Nucleus accumbens (tissue), 56 donors: ENCODE measurements at regions not wholly inside any gene's neighbourhood (a gene's known extent, or its start where the extent isn't known, plus 50 kb on each side); places are given as distances from the start of the nearest gene placed in this dataset.
"Not testable (repeated sequence)": the region's sequence is repeated elsewhere in the genome, so short reads cannot be mapped to it uniquely, and the experiment has no call there.

ENCODE experiments used
- DNase-seq, 56 donors: peaks; one replicate each; lab custom pipeline; 2025; lab: John Stamatoyannopoulos, UW

DNA sequence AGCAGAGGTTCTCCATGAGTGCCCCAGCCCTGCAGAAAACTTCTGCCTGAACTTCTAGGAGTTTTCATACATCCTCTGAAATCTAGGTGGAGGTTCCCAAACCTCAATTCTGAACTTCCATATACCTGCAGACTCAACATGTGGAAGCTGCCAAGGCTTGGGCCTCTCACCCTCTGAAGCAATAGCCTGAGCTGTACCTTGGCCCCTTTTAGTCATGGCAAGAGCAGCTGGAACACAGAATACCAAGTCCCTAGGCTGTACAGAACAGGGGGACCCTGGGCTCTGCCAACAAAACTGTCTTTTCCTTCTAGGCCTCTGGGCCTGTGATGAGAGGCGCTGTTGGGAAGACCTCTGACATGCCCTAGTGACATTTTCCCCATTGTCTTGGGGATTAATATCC is 494.3 kb upstream of the FOXG1 start:
- DNase-seq = no peak

DNA sequence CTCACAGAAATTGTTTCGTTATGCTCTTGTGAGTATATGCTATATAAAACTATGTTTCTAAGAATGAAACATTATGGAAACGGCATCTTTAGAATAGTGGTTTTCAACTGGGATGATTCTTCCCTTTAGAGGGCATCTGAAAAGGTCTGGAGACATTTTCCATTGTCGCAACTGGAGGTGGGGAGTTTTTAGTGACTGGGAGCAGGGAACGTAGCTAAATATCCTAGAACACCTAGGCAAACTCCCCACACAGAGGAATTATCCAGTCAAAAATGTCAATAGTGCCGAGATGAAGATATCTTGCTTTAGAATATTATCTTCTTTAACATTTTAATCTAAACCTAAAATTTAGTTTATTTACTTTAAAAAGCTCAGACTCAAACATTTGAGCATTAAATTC is 486.1 kb upstream of the FOXG1 start:
- no peak for DNase-seq

DNA sequence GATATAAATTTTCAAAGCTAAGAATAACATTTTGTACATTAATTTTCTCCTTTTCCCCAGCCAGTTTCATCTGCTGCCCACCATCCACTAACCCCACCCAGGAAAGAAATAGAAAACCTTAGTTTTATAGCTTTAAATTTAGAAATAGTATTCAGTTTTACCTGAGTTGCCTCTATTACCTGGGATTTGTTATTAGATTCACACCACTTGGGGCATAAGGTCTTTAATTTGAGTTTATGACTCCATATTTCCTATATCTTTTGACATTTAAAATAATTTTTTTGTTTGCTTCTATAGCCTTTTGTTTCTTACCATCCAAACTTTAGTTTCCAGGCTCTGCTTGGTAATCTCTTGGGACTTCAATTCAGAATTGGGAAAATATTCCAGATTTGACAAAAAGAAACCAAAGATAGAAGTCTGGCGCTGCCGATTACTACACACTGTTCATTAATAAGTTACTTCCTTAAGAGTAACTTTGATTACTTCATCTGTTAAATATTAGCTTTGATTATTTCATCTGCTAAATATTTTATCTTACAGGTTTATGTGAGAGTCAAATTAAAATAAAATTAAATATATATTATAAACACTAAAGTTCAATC is 485.5 kb upstream of the FOXG1 start:
- DNase-seq = no peak

DNA sequence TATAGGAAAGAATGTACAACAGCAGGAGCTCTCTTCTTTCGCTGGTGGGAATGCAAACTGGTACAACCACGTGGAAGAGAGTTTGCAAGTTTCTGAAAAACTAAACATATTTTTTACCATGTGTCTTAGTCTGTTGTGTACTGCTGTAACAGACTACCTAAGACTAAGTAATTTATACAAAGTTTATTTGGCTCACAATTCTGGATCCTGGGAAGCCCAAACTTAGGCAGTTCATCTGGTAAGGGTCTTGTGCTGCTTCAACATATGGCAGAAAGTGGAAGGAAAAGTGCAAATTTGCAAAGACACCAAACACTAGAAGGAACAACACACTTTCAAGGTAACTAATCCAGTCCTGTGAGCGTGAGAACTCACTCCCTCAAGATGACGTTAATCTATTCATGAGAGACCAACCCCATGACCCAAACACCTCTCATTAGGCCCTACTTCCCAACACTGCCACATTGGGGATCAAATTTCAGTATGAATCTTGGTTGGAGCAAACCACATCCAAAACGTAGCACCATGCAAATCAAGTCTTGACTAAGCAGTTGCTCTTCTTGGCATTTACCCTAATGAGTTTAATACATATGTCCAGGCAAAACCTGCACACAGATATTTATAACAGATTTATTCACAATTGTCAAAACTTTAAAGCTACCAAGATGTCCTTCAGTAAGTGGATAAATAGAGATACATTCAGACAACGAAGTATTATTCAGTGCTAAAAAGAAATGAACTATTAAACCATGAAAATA is 481.9 kb upstream of the FOXG1 start:
- no peak for DNase-seq

DNA sequence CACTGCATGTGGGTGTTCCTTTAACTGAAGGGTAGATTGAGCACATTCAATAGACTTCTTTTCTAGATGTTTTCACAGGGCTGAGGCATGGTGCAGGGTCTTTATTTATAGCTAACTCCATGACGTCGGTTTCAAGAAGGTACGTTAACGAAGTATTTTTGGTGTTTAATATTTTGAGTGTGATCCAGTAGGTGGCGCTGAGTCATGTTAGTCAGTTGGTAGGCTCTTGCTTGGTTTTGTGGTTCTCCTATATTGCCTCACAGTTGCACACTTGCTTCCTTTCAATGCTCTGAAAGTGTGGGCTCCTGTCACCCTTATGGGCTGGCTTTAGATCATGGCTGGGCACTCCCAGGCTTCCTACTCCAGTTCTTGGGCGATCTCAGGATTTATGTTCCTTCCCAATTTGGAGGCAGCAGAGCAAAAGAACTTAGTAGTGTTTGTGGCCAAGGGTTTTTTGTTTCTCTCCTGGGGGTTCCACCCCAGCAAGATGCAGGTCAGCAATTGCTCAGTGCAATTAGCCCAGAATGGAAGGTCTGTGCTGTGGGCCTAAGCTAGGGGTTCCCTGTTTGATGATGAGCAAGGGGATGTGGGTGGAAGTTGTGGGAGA is 471.6 kb upstream of the FOXG1 start:
- DNase-seq = no peak

DNA sequence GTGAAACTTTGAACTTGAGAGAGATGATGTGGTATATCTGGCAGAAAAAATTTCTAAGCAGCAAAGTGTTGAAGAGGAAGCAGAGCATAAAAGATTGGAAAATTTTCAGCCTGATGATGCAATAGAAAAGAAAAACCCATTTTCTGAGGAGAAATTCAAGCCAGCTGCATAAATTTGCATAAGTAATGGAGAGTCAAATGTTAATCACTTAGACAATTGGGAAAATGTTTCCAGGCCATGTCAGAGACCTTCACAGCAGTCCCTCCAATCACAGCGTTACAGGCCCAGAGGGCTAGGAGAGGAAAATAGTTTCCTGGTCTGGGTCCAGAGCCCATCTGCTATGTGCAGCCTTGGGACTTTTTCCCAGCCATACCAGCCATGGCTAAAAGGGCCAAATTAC is 469.0 kb upstream of the FOXG1 start:
- DNase-seq = peak in 7 of 56 donors; percentile 1 to 45 (median 10)

DNA sequence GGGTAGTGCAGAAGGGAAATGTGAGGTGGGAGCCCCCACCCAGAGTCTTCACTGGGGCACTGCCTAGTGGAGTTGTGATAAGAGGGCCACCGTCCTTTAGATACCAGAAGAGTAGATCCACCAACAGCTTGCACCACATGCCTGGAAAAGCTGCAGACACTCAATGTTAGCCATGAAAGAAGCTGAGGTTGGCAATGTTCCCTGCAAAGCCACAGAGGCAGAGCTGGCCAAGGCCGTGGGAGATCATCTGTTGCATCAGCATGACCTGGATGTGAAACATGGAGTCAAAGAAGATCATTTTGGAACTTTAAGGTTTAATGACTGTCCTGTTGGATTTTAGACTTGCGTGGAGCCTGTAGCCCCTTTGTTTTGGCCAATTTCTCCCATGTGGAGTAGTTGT is 468.4 kb upstream of the FOXG1 start:
- DNase-seq = no peak

DNA sequence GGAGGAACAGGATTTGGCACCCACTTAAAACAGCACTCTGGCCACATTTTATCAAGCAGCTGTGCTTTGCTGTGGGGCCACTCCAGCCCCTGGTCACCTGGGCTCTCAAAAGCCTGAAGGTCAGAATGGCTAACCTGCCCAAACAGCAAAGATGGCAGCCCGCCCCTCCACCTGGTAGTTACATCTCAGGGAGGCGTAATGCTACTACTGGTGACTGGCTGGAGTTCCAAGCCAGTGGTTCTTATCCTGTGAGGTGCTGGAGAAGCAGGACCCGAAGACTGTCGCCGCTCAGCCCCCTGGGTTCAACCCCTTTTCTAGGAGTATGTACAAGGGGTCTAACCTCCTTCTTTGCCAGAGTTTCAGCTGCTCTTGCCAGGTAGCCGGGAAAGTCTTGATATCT is 467.4 kb upstream of the FOXG1 start:
- no peak for DNase-seq

DNA sequence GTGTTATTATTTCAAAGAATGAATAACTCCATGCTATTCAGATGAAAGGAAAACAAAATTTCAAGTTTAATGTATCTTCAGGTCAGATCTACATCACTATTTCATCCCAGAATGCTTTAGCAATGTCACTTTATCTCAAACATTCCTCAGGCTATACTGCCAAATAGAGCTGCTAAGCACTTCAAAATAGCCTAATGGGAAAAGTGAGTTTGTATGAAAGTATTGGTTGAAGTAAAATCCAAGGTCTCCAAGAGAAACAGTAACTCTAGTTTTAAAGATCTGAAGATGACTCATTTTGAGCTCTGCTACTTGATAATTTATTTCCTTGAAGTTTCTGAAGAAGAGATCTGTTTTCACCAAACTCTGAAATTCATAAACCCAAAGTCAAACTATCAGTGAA is 466.2 kb upstream of the FOXG1 start:
- DNase-seq = no peak

DNA sequence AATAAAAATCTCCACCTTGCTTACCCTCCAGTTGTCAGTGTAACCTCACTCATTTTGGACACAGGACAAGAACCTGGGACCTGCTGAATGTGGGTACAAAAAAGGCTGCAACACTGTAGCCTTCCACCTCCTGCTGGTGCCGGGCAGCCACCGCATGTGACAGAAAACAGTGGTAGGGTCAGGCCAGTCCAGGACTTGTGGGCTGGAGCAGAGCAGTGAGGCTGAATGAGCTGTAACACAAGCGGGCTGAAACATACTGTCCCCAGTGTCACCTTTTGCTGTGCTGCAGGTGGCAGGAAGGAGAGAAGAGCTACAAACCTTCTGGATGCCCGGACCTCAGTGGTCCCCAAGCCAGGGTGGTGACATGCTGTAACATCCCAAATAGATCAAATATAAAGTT is 465.4 kb upstream of the FOXG1 start:
- no peak for DNase-seq

DNA sequence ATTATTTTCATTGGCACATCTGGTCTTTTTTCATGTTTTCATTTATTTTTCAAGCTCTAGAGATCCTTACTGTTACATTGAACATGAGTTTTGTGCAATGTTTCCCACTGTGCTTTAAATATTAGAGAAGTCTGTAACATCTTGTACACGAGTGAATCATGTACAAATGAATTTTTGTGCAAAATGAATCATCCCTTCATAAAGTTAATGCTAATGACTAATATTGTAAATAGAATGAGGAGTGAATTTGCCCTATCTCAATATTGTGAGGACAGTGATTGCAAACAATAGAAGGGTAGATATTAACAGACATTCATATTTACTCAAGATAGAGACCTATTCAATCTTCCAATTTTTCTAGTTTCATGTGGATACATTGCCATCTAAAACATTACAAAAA is 463.3 kb upstream of the FOXG1 start:
- DNase-seq = no peak

DNA sequence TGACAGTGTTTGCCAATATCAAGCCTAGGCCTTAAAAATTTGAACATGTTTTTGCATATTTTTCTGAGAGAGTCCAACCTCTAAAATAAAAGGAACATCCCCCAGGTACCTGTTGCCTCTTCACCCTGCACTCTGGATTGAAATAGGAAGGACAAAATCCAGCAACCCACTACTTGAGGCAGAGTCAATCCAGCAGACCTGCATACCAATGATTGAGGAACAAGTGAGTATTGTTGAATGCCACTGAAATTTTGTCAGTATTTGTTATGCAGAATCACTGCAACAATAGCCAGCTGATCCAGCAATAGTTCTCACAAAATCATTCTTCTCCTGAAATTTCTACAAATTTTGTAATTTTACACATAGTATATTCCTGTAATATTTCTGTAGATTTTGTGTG is 460.6 kb upstream of the FOXG1 start:
- peak in 11 of 56 donors; percentile 10 to 59 (median 25) for DNase-seq

DNA sequence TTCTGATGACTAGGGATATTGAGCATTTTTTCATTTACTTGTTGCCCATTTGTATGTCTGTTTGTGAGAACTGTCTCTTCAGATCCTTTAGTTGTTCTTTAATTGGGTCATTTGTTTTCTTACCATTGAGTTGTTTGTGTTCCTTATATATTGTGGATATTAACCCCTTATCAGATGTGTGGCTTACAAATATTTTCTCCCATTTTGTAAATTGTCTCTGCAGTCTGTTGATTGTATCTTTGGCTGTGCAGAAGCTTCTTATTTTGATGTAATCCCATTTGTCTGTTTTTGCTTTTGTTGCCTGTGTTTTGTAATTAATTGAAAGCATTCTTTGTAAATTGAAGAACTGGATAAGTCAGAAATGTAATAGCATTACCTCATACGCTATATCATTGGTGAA is 459.1 kb upstream of the FOXG1 start:
- DNase-seq = no peak

DNA sequence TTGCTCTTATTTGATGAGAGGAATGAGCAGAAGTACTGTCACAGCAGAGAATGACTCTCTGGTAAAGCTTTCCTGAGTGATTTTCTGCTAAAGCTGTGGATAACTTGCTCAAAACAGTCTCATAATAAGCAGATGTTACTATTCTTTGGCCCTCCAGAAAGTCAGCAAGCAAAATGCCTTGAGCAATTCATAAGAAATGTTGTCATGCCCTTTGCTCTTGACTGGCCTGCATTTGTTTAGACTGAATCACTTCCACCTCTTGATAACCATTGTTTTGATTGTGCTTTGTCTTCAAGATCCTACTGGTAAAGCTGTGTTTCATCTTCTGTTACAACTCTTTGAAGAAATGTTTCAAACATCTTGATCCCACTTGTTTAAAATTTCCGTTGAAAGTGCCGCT is 457.9 kb upstream of the FOXG1 start:
- DNase-seq = no peak

DNA sequence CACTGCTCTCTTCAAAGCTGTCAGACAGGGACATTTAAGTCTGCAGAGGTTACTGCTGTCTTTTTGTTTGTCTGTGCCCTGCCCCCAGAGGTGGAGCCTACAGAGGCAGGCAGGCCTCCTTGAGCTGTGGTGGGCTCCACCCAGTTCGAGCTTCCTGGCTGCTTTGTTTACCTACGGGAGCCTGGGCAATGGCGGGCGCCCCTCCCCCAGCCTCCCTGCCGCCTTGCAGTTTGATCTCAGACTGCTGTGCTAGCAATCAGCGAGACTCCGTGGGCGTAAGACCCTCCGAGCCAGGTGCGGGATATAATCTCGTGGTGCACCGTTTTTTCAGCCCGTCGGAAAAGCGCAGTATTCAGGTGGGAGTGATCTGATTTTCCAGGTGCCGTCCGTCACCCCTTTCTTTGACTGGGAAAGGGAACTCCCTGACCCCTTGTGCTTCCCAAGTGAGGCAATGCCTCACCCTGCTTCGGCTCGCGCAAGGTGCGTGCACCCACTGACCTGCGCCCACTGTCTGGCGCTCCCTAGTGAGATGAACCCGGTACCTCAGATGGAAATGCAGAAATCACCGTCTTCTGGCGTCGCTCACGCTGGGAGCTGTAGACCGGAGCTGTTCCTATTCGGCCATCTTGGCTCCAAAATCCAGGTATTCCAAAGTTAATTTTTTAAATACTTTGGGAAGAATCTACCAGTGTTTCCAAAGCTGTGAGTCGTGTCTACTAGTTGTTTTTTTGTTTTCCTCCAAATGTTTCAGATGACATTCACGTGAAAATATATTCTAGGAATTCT is 448.5 kb upstream of the FOXG1 start:
- not testable (repeated sequence) for DNase-seq

DNA sequence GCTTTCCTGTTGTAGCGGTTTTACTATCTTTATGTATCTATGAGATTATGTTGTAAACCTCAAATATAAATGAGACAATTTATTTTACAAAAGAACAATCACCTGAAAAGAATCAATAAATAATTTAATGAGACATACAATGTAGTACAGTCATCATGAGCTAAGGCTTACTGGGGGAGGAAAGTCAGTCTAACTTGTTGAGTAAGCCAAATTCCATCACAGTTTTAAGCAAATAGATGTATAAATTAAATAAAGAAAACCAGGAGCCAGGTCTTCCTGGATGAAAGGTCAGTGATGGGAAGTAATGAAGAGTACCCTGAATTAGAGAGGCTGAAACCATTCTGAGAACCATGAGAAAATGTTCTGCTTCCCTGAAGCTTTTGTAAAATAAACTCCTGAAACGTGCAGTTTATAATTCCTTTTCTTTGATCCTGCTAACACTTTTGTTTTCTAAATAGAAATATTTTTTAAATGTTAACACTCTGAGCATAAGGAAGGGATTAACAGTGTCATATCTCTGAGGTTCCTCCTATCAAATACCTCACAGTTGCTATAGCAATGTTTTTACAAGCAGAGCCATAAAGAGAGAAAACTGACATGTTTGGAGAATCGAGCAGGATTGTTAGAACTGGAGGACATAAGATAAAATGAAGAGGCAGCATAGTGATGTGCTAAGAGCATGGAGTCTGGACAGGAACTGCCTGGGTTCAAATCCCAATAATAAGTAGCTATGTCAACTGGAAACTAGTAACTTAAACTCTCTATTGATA is 444.9 kb upstream of the FOXG1 start:
- no peak for DNase-seq

DNA sequence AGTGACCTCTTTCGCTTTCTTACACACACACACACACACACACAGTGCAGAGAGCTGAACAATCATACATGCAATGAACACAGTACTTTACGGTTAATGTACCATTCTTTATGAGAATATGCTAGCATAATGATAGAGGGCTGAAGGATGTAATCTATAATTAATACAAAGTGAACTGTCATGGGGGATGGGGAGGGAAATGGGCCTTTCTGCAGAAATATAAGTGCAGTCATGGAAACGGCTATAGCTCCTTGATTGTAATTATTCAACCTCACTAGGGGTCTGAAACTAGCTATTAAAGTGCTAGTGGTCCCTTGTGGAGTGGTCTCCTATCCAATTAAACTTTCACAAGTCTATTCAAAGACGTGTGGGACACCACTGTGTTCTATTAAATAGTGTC is 443.2 kb upstream of the FOXG1 start:
- DNase-seq = no peak

DNA sequence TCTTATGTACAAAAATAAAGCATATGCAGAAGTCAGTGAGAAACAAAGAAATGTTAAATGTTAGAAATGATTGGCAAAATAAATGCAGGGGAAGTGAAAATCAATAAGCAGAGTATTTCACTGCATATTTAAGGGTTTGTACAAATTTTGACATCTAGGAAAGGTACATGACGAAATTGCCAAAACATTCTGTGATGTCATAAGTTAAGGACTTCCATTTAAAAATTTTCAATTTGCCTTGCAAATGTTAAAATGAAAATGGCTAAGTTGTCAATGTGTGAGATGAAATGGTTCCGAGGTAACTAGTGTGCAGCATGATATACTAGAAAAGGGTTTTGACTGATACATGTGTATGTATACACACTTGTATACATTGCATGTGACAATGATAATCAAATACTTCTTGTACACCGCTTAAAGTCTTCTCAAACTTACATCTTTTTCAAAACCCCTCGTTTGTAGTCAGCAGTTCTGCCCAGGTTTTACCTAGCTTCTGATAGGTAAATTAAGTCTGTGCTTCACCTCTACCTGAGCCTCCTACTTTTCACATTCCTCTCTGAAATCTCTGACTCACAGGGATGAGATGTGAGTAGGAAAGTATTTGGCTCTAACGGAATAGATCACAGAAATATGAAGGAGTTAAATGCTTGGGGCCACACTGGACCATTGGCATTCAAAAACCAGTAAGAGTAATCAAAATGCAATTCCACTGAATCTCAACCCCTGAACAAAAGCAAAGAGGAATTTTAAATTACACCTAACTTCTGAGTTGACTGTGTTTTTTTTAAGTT is 442.4 kb upstream of the FOXG1 start:
- DNase-seq = no peak

DNA sequence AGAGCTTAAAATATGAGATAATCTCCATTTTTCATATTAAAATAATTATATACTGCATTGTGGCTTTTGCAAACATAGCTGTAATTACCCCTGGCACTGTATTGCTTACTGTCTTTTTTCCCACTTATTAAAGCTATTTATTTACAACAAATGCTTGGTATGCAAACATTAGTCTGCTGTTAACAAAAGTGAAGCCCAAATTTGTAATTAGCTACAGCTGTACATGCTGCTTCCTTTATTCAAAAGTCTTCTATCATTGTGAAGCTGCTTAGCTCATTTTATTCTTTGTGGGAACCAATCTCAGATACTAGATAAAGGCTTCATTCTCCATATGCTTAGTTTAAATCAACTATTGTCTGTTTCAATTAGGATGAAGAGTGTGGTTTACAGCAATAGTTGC is 425.8 kb upstream of the FOXG1 start:
- no peak for DNase-seq

DNA sequence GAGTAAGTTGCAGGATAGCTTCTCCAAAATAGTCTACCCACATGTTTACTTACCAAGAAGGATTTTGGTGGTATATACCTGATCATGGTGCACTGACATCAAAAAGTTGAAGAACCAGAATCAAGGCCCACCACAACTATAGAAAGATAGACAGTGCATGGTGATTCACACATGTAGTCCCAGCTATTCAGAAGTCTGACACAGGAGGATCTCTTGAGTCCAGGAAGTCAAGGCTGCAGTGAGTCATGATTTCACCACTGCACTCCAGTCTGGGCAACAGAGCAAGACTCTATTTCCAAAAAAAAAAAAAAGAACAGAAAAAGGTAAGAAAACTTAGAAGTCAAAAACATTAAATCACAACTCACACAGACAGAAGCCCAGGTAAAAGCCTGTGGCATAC is 422.2 kb upstream of the FOXG1 start:
- DNase-seq = no peak
